ENCODE measurements at regions not wholly inside any gene's neighbourhood (a gene's known extent, or its start where the extent isn't known, plus 50 kb on each side); places are given as distances from the start of the nearest gene placed in this dataset.

DNA sequence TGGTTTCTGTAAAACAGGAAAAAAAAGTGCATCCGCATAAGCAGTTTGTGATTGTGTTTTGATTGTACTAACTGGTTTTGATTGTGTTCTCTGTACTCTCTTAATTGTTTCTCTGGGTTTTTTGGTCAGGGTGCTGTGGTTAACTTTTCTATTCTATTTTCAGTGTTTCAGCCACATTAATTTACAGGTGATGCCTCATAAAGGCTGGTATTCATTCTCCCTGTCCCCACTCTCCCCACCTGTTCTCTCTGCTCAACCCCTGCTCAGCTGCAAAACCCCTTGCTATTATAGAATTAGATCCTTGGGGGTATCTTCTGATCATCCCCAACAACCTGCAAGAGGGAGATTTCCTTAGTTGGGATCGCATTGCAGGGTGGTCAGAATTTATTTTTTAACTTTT, 285.4 kb upstream of the AZI2 start:
- DNase-seq (ENCODE audit: low spot score): no peak
- in situ Hi-C loops (cut with HindIII; ENCODE audit: low sequenced_read_pairs): no loop called here

DNA sequence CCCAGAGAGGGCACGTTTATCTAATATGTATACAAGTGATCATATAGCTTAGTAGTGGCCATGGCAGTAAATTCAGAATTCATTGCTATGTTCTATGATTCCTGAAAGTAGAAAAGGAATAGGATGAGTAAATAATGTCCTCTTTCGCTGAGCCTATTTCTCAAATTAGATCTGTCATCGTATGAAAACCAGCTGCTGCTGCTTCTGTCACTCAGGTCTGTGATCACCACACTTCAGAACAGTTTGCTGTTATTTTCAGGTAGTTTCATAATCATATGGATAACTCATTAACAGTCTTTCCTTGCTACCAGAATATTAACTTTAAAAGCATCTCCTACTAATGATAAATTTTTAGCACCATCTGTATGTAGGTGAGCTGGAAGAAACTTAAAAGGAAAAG, 289.1 kb upstream of the AZI2 start:
- DNase-seq (ENCODE audit: low spot score): no peak
- in situ Hi-C loops (cut with HindIII; ENCODE audit: low sequenced_read_pairs): no loop called here

DNA sequence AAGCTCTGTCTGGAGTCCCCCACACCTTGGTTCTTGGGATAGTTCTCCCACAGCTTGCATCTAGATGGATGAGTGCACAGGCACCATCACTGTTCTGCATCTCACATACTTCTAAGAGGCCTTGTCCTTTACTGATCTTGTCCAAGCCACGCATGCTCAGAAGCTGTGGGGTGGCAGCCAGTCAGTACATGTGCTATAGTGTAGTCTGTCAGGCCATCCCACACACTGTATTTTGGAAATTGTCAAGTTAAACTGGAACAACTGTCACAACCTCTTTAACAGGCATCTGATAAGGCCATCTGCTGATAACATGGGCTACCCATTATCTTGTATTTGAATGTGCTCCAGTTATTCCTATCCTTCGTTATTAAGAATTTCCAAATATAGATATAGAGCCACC, 296.5 kb upstream of the AZI2 start:
- in situ Hi-C loops (cut with HindIII; ENCODE audit: low sequenced_read_pairs): no loop called here
- no peak for DNase-seq (ENCODE audit: low spot score)

DNA sequence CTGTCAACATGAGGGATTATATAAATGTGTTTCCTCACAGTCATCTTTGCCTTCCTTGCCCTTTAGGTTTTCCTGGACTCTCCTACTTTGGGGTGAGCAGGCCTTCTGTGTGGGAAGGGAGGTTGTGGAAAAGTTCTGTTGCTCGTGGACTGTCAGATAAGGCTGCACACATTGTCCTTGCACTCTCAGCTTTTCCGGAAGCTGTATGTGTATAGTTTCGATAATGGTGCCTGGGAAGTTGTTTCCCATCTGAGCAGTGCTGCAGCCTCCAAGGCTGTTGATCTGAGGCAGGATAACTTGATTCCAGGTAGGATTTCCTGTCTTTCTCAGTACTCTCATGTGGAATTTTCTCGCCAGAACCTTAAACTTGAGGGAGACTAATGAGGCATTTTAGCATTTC, 297.8 kb upstream of the AZI2 start:
- DNase-seq (ENCODE audit: low spot score): no peak
- in situ Hi-C loops (cut with HindIII; ENCODE audit: low sequenced_read_pairs): no loop called here

DNA sequence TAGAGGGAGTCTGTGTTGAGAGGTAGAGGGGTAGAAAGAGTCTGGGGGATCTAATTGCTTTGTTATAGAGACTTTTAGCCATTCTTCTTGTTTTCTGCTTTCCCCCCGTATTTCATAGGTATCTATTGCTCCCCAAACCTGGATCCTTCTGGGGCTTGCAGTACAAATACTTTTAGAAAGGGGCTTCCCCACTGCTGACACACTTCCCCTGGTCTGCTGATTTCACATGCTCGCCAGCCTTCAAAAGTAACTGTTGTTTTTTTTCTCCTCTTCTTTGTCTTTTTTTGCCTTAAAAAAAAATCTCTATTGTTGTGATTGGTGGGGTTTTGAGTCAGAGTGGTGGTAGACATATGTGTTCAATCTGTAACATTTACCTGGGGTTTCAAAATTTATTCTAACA, 300.6 kb upstream of the AZI2 start:
- in situ Hi-C loops (cut with HindIII; ENCODE audit: low sequenced_read_pairs): no loop called here
- no peak for DNase-seq (ENCODE audit: low spot score)

DNA sequence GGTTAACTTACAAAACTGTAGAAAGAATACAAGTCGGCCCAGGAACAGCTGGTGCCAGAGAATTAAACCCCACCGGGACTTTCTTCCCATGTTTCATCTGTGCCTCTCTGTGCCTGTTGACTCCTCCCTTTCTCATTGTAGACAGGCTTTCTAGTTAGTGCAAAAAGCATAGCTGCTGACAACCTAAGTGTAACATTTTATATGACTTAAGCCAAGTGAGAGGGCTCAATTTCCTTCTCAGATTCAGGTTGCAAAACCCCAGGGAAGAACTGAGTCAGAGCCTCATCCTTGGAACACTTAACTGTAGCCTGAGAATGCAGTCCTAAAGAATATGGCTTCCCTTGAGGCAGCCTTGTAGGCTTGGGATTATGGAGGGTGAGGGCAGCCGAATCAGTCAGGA, 302.5 kb upstream of the AZI2 start:
- no peak for DNase-seq (ENCODE audit: low spot score)
- in situ Hi-C loops (cut with HindIII; ENCODE audit: low sequenced_read_pairs): no loop called here

DNA sequence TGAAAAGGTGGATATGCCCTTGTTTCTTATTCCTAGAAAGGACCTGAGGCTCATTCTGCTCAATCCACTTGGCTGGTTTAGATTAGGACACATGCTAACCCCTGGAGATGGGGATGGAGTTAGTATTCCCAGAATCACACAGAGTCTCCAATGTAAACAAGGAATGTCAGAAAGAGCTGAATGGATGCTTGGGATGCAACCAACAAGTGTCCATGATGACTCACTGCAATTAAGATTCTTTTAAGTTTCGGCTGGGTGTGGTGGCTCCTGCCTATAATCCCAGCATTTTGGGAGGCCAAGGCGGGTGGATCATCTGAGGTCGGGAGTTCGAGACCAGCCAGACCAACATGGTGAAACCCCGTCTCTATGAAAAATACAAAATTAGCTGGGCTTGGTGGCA, 315.5 kb upstream of the AZI2 start:
- in situ Hi-C loops (cut with HindIII; ENCODE audit: low sequenced_read_pairs): no loop called here
- no peak for DNase-seq (ENCODE audit: low spot score)

DNA sequence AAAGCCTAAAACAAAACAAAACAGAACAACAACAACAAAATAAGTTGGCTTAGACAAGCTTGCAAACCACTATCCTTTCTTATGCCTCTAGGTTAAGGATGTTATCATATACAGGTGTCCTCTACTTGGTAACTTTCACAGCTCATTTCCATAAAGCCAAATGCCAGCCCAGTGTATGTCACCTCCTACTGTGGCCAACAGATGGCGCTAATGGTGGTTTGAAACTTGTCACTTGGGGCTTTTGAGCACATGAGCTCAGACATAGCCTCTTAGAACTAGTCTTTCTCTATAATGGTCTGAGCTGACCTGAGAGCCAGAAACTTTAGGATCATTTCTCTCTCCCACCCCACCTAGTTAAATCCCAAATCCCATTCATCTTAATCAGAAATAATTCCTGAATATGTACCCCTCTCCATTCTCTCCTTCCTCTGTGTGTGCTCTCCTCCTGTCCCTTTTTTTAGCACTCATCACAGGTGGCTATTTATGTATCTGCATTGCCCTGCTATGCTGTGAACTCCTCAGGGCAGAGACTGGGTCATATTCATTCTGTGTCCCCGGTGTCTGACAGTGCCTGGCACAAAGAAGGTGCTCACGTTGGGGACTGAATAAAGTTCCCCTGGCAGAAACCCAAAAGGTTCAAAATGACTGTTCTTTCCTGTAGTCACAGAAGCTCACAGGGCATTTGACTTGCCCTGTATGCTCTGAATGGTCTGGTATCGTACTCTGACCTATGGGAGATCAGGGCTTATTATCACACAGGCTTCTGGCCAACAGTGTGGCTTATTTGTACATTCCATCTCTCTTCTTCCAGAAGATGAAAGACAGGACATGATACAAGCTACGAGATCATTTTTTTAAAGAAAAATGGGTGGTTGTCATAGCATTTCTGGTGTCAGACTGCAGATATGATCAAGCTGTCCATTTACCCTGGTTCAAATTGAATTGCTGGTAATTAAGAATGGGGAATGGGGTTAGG, 319.3 kb upstream of the AZI2 start:
- DNase-seq (ENCODE audit: low spot score): peak; percentile 52
- in situ Hi-C loops (cut with HindIII; ENCODE audit: low sequenced_read_pairs): no loop called here

DNA sequence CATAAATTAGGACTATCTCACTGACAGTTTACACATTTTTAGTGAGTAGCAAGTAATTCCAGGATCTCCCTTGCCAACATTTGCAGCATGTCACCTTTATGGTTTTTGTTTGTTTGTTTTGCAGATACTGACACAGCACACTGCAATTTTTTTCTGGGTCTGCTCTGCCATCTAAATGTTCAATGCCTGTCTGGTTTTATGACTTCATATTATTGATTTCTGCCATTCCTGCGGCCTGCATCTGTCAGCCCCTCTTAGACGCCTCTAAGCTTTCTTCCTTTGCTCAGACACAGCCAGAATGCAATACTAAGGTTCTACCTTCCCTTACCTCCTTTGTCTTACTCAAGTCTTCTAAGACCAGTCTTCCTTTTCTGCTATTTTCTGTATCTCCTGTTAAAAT, 321.2 kb upstream of the AZI2 start:
- no peak for DNase-seq (ENCODE audit: low spot score)
- in situ Hi-C loops (cut with HindIII; ENCODE audit: low sequenced_read_pairs): no loop called here

DNA sequence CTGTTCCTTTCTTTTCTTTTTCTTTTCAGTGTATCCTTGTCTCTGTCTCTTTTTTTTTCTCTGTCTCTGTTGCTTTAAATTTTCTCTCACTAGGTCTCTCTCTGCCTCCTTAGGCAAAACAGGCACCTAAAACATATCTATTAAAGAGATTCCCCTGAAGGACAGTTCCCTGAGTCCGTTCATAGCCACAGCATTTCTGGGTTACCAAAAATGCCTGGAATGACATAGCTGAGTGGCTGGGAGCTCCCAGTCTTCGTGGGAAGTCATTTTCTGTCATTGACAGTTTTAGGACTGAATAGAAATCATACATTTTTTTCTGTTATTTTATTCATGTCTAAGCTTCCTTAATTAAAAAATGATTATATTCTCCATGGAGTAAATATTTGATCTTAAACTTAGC, 323.8 kb upstream of the AZI2 start:
- no peak for DNase-seq (ENCODE audit: low spot score)
- in situ Hi-C loops (cut with HindIII; ENCODE audit: low sequenced_read_pairs): no loop called here

DNA sequence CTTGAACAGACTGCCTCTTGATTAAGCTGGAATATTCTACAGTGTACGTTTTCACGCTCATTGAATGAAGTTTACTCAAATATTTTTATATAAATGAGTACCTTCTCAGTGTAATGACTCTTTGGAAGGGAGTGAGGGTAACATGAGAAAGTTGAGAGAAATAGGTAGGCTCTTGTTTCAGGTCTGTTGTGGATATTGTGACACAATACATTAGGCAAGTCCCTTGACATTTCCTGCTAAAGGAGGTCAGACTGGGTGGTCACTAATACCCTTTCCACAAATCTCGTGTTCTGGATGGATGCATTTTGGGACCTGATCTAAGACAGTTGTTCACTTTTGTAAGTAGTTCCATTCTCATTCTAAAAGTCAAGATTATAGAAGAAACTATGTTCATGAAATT, 324.8 kb upstream of the AZI2 start:
- no peak for DNase-seq (ENCODE audit: low spot score)
- in situ Hi-C loops (cut with HindIII; ENCODE audit: low sequenced_read_pairs): no loop called here

DNA sequence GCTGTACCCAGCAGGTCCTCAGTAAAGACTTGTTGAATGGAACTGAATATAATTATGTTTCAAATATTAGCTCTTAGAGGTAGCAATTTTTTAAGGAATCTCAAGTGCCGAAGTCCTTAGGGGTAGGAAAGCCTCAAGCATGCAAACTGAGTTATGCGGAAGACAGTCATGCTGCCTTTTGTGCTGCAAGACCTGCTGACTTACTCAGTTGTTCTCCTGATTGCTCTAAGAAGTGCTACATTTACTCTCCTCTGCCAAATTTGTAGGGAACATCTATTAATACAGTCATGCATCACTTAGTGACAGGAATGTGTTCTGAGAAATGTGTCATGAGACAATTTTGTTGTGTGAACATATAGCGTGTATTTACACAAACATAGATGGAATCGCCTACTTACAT, 325.6 kb upstream of the AZI2 start:
- in situ Hi-C loops (cut with HindIII; ENCODE audit: low sequenced_read_pairs): no loop called here
- no peak for DNase-seq (ENCODE audit: low spot score)

DNA sequence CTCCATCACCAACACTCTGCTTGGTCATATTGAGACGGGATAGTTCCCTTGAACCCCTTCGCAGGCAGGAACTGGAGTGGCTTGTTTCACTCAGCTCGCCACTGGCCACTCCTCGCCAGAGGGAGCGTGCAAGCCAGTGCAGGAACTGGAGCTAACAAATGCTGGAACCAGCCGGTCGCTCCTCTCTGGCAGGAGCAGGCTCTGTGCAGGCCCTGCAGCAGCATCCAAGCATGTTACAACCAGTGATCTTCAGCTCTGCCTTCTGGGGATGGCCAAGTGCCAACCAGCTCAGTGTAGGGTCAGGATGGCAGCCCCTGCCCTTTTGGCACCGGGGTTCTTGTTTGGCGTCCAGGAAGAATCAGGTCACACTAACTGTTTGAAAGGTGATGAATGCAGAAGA, 329.0 kb upstream of the AZI2 start:
- in situ Hi-C loops (cut with HindIII; ENCODE audit: low sequenced_read_pairs): no loop called here
- DNase-seq (ENCODE audit: low spot score): no peak

DNA sequence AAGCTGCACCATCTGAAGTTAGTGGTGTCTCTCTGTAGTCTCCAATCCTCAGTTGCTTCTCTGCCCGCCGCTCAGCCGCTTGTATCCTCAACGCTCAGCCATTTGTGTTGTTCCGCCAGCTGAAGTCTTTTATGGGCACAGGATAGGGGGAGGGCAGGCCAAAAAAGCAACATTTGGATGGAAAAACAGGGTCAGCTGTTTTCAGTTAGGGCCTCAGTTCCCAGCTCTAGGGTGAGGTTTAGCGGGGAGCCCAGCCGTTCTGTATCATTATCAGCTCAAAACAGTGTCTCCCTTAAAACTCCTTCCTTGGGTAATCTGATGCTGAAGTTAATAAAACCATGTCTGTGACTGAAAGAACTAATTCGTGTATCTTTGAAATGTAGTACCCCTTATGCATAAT, 329.5 kb upstream of the AZI2 start:
- in situ Hi-C loops (cut with HindIII; ENCODE audit: low sequenced_read_pairs): no loop called here
- no peak for DNase-seq (ENCODE audit: low spot score)

DNA sequence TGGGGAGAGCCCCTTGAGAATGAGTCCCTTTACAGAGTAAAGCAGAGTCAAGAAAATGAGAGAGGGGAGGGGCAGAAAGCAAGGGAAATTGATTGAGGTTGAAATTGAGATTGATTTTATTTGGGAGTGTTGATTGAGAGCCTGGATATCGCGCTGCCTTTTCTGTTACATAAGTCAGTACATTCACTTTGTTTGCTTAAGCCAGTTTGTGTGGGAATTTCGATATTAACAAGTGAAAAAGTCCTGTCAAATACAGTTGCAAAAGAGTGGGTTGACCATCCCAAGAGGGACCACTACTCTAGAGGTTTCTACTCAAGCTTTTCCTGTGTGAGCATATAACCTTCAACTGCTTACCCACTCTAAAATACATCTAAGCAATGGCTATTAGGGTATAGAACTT, 331.4 kb upstream of the AZI2 start:
- in situ Hi-C loops (cut with HindIII; ENCODE audit: low sequenced_read_pairs): no loop called here
- DNase-seq (ENCODE audit: low spot score): no peak

DNA sequence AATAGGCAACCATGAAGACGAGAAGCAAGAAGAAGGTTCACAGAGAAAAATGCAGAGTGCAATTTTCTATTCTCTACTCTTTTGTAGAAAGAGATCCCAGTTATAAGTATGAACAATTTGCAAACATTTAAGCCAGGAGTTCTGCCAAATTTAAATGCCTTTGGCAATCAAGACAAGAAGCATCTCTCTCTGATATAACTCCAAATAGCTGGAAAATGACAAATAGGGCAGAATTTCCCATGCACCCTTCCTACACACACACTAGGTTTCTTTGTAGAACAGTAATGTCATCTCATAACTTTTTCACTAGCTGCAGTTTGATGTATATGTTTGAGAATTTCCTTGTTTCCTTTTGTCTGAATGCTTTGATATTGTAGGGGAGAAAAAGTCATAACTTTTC, 333.5 kb upstream of the AZI2 start:
- DNase-seq (ENCODE audit: low spot score): no peak
- in situ Hi-C loops (cut with HindIII; ENCODE audit: low sequenced_read_pairs): no loop called here

DNA sequence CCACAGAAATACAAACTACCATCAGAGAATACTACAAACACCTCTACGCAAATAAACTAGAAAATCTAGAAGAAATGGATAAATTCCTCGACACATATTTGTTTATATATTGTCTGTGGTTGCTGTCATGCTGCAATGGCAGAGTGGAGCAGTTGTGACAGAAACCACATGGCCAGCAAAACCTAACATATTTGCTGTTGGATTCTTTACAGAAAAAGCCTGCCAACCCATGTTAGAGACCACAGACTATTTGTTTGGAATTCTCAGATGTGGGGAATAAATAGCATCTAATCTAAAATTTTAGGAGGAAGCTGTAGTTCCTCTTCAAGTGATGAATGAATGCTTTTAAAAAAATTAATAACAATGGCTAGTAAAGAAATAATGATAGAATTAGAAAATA, 341.6 kb upstream of the AZI2 start:
- in situ Hi-C loops (cut with HindIII; ENCODE audit: low sequenced_read_pairs): no loop called here
- no peak for DNase-seq (ENCODE audit: low spot score)

DNA sequence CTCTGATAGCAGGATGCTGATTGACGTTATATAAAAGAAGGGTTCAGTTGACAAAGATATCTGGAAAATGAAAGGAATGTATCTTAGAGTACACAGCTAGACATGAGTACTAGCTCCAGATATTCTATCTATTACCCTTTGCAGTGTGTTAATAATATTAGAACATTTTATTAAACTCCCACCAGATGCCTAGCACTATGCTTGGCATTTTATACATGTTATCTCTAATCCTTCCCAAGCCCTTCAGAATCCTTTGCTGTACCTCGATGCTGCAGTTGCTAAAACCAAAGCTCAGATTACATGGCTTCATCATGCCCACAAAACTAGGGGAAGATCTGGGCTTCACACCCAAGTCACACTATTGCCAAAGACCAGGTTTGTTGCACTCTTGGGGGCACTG, 350.1 kb upstream of the AZI2 start:
- in situ Hi-C loops (cut with HindIII; ENCODE audit: low sequenced_read_pairs): no loop called here
- no peak for DNase-seq (ENCODE audit: low spot score)

DNA sequence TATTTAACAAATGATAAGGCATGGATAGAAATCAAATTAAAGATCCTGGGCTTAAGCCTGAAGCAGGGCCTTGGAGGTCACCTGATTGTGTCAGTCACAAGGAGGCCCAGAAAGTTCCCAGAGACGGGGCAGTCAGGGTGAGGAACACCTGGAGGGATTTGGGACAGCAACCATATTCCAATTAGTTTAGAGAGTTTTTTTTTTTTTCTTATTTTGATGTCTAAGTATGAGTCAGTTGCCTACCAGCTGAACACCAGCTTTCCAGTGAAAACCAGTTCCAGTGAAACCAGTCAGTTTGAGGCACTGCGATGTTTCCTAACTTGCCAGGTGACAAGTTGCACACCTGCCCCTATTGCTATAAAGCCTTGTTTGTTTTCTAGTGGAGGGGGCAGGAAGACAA, 350.7 kb upstream of the AZI2 start:
- in situ Hi-C loops (cut with HindIII; ENCODE audit: low sequenced_read_pairs): no loop called here
- no peak for DNase-seq (ENCODE audit: low spot score)

DNA sequence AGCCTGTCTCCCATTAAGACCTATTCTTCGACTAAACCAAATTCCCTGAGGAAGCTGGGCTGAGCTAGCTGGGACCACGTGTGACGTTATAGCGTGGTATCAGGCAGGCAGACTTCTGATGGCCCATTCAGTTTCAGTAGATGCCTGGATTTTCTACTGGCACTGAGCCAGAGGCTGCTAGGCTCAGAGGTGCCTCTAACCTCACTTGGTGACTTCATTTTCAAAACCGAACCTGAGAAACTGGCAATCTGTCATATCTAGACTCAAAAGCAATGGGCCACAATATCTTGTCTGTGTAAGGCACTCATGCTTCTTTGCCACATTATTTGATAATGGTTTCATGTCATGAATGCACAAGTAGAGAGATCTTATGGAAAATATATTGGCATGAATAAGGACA, 352.1 kb upstream of the AZI2 start:
- in situ Hi-C loops (cut with HindIII; ENCODE audit: low sequenced_read_pairs): no loop called here
- DNase-seq (ENCODE audit: low spot score): no peak

DNA sequence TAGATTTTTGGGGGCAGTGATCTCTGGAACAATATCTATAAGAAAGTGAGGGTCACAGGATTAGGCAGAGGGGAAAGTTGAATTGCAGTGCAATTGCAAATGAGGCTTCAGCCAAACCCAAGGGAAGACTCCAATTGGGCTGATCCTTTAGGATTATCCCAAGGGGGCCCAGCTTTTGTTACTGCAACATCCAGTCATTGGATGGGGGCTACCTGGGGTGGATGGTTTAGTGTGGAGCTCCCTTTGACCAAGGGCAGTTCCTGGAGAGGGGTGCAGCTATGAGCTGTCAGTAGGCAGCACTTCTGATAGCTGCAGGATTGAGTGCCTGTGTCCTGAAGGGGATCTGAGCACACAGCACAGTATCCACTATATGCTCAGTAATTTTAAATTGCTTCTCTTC, 355.2 kb upstream of the AZI2 start:
- in situ Hi-C loops (cut with HindIII; ENCODE audit: low sequenced_read_pairs): no loop called here
- no peak for DNase-seq (ENCODE audit: low spot score)

All from G401 (cell line).